ENCODE measurements at regions not wholly inside any gene's neighbourhood (a gene's known extent, or its start where the extent isn't known, plus 50 kb on each side); places are given as distances from the start of the nearest gene placed in this dataset.

DNA sequence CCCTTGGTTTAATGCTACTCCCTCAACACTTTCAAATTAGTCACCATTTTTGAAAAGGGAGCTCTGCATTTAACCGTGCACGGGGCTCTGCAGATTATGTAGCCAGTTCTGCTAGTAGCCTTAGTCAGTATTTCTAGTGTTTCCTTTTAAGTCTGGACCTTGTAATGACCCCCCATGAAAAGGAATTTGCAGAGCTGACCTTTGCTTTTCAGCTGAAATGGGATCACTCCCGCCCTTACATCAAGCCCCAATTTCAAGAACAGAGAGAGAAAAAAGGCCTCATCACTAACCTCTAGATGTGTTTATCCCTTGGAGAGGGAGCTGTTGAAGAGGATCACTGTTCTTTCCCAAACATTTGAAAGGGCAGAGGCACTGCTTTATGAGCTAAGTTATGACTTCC, 490.7 kb upstream of the BTBD3 start:
- DNase-seq (ENCODE audit: low read depth in 2 of 3, low spot score in 2 of 3): no peak

DNA sequence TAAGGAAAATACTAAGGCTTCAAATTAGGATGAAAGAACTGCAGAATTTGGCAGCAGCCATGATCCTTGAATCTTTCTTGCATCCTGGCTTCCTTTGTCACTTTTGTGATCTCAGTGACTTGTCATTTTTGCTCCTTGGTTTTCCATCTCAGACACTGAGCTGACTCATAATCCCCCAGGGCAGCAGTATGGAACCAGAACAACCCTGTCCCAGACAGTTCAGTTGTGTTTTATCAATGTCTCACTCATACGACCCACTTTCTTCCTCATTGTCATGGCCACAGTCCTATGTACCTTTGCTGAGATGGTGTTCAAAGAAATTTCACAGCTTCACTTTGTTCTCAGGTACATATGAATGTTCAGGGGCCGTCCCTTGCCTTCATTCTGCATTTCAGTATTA, 488.5 kb upstream of the BTBD3 start:
- no peak for DNase-seq (ENCODE audit: low read depth in 2 of 3, low spot score in 2 of 3)

DNA sequence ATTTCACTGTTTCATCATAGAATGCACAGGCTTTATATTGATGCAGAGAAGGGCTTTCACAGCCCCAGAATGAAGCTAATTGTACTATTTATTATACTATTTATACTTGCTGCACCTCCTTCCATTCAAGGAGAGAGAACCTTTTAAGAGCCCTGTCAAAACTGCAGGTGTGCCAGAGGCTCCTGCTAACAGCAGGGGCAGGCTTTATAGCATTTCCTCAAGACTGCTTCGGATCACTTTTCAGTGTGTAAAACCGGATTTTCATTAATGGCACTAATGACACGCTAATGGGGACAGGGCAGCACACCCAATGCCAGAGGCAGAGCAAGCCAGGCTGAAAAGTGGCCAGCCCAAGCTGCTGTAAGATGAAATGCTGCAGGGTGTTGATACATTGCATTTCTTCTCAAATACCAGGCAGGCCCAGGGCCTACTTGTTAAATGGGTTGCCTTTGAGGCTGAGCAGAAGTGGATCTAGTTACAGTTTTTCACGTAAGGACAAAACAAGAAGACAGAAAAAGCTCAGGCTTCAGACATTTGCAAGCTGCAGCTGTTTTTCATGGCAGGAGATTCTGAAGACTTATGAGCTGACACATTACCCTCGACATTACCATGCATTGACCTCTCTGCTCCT, 487.7 kb upstream of the BTBD3 start:
- DNase-seq (ENCODE audit: low read depth in 2 of 3, low spot score in 2 of 3): no peak

DNA sequence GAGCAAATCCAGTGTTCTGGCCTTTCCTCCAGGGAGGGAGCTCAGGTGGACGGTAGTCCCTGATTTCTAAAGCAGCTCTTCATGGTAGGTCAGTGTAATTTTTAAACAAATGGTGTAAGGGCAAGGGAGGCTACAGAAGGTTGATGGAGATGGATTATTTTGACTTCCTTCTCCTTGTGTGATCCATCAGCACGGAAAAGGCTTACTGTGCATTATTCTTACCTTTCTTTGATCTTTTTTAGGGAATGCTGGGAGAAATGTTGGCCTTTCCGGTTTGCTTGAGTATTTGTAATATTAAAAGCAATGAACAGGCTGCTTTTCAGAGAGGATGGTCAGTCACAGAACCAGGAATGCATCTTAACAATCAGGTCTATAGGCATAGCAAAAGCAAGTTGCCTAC, 487.0 kb upstream of the BTBD3 start:
- no peak for DNase-seq (ENCODE audit: low read depth in 2 of 3, low spot score in 2 of 3)

GRCh38 chr20:11431621-11432020, 486.1 kb upstream of the BTBD3 start:
- no peak for DNase-seq (ENCODE audit: low read depth in 2 of 3, low spot score in 2 of 3)

- no peak for DNase-seq (ENCODE audit: low read depth in 2 of 3, low spot score in 2 of 3)
Observed at GRCh38 chr20:11432407-11432806, 485.3 kb upstream of the BTBD3 start.

GRCh38 chr20:11436113-11436905, 481.4 kb upstream of the BTBD3 start:
- peak in 1 of 3 donors; percentile 18 for DNase-seq (ENCODE audit: low read depth in 2 of 3, low spot score in 2 of 3)

DNA sequence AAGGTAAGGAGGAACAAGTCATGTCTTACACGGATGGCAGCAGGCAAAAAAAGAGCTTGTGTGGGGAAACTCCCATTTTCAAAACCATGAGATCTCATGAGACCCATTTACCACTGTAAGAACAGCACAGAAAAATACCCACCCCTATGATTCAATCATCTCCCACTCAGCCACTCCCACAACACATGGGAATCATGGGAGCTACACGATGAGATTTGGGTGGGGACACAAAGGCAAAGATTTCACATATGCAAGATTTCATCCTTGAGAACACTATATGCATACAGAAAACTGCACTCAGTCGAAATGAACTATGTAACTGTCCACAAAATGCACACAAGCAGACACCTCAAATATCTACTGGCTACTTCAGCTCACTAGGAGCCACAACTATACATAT, 480.6 kb upstream of the BTBD3 start:
- DNase-seq (ENCODE audit: low read depth in 2 of 3, low spot score in 2 of 3): no peak

GRCh38 chr20:11437611-11438380, 479.9 kb upstream of the BTBD3 start:
- DNase-seq (ENCODE audit: low read depth in 2 of 3, low spot score in 2 of 3): no peak

GRCh38 chr20:11438412-11438811, 479.3 kb upstream of the BTBD3 start:
- no peak for DNase-seq (ENCODE audit: low read depth in 2 of 3, low spot score in 2 of 3)

- no peak for DNase-seq (ENCODE audit: low read depth in 2 of 3, low spot score in 2 of 3)
Observed at GRCh38 chr20:11443382-11444119, 474.1 kb upstream of the BTBD3 start.

GRCh38 chr20:11445161-11445560, 472.5 kb upstream of the BTBD3 start:
- DNase-seq (ENCODE audit: low read depth in 2 of 3, low spot score in 2 of 3): no peak

DNA sequence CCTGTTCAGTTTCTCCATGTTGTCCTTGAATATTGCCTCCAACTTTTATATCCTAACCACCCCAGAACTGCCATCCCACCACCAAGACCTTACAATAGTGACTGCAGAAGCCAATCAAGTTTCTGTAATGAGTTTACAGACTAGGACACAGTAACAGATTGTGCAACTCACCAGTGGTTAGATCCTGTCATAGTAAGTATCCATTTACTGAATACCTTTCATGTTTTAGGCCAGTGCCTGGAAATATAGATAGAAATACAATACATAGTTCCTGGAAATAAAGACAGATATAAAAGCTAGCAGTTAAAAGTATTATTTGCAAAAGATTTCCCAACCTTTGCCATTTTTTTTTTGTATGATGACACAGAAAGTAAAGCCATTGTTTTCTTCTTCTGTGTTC, 471.8 kb upstream of the BTBD3 start:
- DNase-seq (ENCODE audit: low read depth in 2 of 3, low spot score in 2 of 3): no peak

DNA sequence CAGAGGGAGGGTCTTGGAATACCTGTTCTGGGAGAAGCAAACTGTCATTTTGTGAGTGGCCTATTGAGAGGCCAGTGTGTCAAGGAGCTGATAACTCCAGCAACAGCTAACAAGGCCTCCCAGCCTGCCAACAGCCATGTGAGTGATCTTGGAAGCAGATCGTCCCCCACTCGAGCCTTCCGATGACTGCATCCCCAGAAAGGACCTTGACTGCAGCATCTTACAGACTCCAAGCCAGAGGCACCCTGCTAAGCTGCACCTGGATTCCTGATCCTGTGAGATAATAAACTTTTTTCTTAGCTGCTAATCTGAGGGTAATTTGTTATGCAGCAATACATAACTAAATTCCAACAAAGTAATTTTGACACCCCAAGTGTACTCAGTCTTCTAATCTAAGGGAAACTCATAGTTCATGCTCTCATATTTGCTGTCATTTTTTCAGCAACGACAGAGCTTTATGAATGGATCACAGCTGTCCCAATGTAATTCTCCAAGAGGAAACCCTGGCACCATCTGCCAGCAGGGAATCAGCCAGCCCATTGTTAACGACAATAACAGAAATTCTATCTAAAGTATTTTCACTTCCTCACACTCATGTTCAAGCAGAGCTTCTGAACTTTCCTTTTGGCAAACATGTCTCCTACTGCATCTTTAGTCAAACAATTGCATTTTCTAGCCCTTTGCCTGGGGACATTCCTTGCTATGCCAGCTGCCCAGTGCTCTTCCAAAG, 470.2 kb upstream of the BTBD3 start:
- no peak for DNase-seq (ENCODE audit: low read depth in 2 of 3, low spot score in 2 of 3)

GRCh38 chr20:11448554-11448953, 469.1 kb upstream of the BTBD3 start:
- DNase-seq (ENCODE audit: low read depth in 2 of 3, low spot score in 2 of 3): no peak

DNA sequence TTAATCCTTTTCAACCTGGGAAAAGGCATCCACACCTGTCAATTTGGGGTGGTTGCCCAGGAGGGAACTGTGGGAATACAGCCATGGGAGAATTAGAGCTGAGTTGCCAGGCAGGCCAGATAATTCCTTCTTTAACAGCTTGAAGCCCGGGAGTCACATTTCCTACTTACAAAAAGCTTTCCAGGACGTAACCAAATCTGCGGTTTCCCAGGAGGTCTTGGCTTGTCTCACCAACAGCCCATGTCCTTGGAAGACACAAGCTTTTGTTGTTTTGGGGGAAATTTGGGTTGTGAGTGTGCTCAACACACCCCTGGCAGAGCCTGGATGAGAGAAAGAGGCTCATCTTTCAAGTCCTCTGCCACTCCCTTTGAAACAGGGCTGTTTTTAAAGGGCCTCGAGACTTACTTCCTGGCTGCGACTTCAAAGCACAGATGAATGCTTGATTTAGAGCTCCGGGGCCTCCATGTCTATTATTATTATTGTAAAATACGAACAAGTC, 465.9 kb upstream of the BTBD3 start:
- no peak for DNase-seq (ENCODE audit: low read depth in 2 of 3, low spot score in 2 of 3)

DNA sequence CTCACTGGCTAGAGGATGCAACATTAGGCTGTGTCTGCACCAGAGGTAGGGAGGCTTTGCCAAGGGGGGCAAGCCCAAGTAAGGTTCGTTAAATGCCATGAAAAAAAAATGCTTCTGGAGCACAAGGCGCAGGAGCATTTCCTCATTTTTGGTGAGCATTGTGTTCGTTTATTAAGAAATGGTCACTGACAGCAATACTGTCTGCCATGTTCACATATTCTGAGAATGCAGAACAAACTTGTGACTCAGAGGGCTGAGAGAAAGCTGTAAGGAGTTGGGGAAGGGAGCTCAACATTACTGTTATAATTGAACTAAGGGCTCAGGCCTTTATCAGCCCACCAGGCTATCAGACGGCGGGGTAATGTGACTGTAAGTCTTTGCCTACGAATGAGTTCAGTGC, 465.4 kb upstream of the BTBD3 start:
- no peak for DNase-seq (ENCODE audit: low read depth in 2 of 3, low spot score in 2 of 3)

DNA sequence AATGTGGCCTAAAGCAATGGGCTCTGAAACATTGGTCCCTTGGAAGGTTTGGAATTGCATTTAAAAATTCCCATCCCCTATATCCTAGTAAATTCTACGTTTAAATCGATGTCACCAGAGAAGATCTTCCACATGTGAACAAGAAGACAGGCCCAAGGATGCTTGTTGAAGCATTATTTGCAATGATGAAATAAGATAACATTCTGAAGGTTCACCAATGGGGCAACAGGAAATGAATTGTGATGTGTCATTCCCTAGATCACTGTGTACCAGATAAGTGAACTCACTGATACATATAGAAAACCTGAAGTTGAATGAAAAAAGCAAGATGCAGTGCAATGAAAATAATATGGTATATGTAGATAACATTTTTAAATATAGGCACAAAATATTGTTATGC, 464.3 kb upstream of the BTBD3 start:
- peak in 1 of 3 donors; percentile 44 for DNase-seq (ENCODE audit: low read depth in 2 of 3, low spot score in 2 of 3)

DNA sequence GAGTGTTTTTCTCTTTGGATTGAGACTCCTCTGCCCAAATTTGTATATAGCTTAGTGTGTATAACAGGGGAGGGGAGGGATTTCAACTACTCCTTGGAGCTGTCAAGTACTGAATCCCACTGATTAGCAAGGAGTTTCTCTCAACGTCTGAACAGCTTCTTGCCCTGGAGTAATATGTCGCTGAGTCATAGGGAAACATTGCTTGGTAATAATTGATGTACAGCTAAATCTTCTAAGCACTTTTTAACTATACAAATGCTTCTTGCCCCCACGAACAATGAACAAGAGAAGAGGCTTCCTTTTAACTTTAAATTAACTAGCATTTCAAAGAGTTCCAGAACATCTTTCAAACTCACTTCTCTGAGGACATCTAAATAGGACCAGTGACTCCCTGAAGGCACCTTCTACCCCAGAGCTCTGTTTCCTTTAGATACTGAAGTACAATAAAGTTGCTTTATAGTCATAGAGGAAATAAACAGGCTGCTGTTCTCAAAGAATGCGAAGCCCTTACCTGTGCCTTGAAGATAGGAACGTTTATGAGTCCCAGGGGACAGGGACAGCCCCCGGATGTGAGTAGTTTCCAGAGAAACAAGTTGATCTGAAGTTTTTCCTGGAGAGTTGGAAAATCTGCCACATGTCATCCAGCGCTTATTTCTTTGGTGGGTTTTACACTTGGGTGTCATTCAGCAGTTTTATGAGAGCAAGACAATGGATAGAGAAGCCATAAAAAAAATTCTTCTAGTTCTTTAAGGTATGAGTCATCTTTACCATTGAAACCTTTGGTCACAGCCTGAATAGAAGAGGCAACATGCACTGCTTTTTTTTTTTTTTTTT, 462.5 kb upstream of the BTBD3 start:
- DNase-seq (ENCODE audit: low read depth in 2 of 3, low spot score in 2 of 3): peak in 1 of 3 donors; percentile 7

Measured in hematopoietic multipotent progenitor cell (in vitro differentiated cells).